ENCODE measurements at regions not wholly inside any gene's neighbourhood (a gene's known extent, or its start where the extent isn't known, plus 50 kb on each side); places are given as distances from the start of the nearest gene placed in this dataset.

DNA sequence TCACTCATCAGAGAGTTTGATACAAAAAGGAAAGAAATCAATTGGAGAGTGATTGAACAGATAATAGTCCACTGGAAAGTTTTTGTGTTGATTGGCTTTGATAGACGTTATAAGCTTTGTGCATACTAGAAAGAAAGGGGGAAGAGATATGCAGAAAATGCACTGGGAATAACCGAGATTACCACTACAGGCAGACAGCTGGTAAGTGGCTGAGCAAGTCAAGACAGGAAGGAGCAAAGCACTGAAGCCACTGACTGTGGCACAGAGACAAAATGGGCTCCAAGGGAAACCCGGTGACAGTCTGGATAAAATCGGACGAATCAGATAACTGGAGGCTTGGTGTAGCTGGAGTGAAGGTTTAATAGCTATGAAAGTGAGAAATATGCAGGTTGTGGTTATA is 209.0 kb downstream of the SIM1 start:
- TF ChIP-seq, protein P1, sequence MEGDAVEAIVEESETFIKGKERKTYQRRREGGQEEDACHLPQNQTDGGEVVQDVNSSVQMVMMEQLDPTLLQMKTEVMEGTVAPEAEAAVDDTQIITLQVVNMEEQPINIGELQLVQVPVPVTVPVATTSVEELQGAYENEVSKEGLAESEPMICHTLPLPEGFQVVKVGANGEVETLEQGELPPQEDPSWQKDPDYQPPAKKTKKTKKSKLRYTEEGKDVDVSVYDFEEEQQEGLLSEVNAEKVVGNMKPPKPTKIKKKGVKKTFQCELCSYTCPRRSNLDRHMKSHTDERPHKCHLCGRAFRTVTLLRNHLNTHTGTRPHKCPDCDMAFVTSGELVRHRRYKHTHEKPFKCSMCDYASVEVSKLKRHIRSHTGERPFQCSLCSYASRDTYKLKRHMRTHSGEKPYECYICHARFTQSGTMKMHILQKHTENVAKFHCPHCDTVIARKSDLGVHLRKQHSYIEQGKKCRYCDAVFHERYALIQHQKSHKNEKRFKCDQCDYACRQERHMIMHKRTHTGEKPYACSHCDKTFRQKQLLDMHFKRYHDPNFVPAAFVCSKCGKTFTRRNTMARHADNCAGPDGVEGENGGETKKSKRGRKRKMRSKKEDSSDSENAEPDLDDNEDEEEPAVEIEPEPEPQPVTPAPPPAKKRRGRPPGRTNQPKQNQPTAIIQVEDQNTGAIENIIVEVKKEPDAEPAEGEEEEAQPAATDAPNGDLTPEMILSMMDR (IDR thresholded peaks at IDR 0.05): no peak
- no peak for TF ChIP-seq EP300 (IDR thresholded peaks at IDR 0.05)
- no peak for TF ChIP-seq POLR2A (IDR thresholded peaks at IDR 0.05)

Data from ovary (tissue), 3 donors.